ENCODE measurements at regions not wholly inside any gene's neighbourhood (a gene's known extent, or its start where the extent isn't known, plus 50 kb on each side); places are given as distances from the start of the nearest gene placed in this dataset.

GRCh38 chr2:143908843-143909242 is 611.1 kb downstream of the ZEB2 start:
- Histone ChIP-seq H3K36me3 (no peaks in the 10 kb centered on the region), H3K4me1 (ENCODE audit: control insufficient read depth in 1 of 2, low read depth in 2 of 2) (no peaks in the 10 kb centered on the region), H3K27me3 (replicated peaks; ENCODE audit: insufficient read depth) (no peaks in the 10 kb centered on the region), H3K4me3 (no peak overlapping the region), H3K9me3 (no peaks in the 10 kb centered on the region), H3K27ac (no peak overlapping the region)
- ATAC-seq (ENCODE audit: insufficient number of reproducible peaks, low FRiP score, low read depth) = no peak
- DNase-seq (ENCODE audit: low spot score) = no peak
- TF ChIP-seq CTCF (IDR thresholded peaks at IDR 0.05) = no peak

- no peak overlapping the region for H3K27ac ChIP-seq
- ATAC-seq (ENCODE audit: insufficient number of reproducible peaks, low FRiP score, low read depth) (no peak), DNase-seq (ENCODE audit: low spot score) (no peak)
- TF ChIP-seq CTCF (IDR thresholded peaks at IDR 0.05) = no peak
- no peaks in the 10 kb centered on the region for H3K4me1 ChIP-seq (ENCODE audit: control insufficient read depth in 1 of 2, low read depth in 2 of 2)
- no peaks in the 10 kb centered on the region for H3K9me3 ChIP-seq
- no peaks in the 10 kb centered on the region for H3K27me3 ChIP-seq (replicated peaks; ENCODE audit: insufficient read depth)
- no peaks in the 10 kb centered on the region for H3K36me3 ChIP-seq
- no peak overlapping the region for H3K4me3 ChIP-seq
Measured at GRCh38 chr2:143907801-143908200, 612.1 kb downstream of the ZEB2 start.

- Histone ChIP-seq H3K4me3 (no peak overlapping the region), H3K9me3 (no peaks in the 10 kb centered on the region), H3K27ac (no peak overlapping the region), H3K4me1 (ENCODE audit: control insufficient read depth in 1 of 2, low read depth in 2 of 2) (peaks cover 0 to 2% of the 10 kb centered on the region in 2 donors), H3K36me3 (no peaks in the 10 kb centered on the region), H3K27me3 (replicated peaks; ENCODE audit: insufficient read depth) (no peaks in the 10 kb centered on the region)
- ATAC-seq (ENCODE audit: insufficient number of reproducible peaks, low FRiP score, low read depth) = no peak
- DNase-seq (ENCODE audit: low spot score) = no peak
- no peak for TF ChIP-seq CTCF (IDR thresholded peaks at IDR 0.05)
Measured at GRCh38 chr2:143906850-143907249, 613.1 kb downstream of the ZEB2 start.

- Histone ChIP-seq H3K9me3 (no peaks in the 10 kb centered on the region), H3K4me3 (no peak overlapping the region), H3K36me3 (no peaks in the 10 kb centered on the region), H3K27me3 (replicated peaks; ENCODE audit: insufficient read depth) (no peaks in the 10 kb centered on the region), H3K4me1 (ENCODE audit: control insufficient read depth in 1 of 2, low read depth in 2 of 2) (peaks cover 5% of the 10 kb centered on the region in 2 donors), H3K27ac (no peak overlapping the region)
- TF ChIP-seq CTCF (IDR thresholded peaks at IDR 0.05) = no peak
- DNase-seq (ENCODE audit: low spot score) (no peak), ATAC-seq (ENCODE audit: insufficient number of reproducible peaks, low FRiP score, low read depth) (no peak)
Measured at GRCh38 chr2:143905587-143905986, 614.3 kb downstream of the ZEB2 start.

- no peak for TF ChIP-seq CTCF (IDR thresholded peaks at IDR 0.05)
- no peak for ATAC-seq (ENCODE audit: insufficient number of reproducible peaks, low FRiP score, low read depth)
- no peak for DNase-seq (ENCODE audit: low spot score)
- no peaks in the 10 kb centered on the region for H3K9me3 ChIP-seq
- no peak overlapping the region for H3K27ac ChIP-seq
- H3K36me3 ChIP-seq = no peaks in the 10 kb centered on the region
- no peak overlapping the region for H3K4me3 ChIP-seq
- peaks cover 5% of the 10 kb centered on the region in 2 donors for H3K4me1 ChIP-seq (ENCODE audit: control insufficient read depth in 1 of 2, low read depth in 2 of 2)
- no peaks in the 10 kb centered on the region for H3K27me3 ChIP-seq (replicated peaks; ENCODE audit: insufficient read depth)
Measured at GRCh38 chr2:143903172-143903856, 616.6 kb downstream of the ZEB2 start.

Data from thoracic aorta (tissue), 2 donors.